ENCODE measurements at regions not wholly inside any gene's neighbourhood (a gene's known extent, or its start where the extent isn't known, plus 50 kb on each side); places are given as distances from the start of the nearest gene placed in this dataset.

- TF ChIP-seq POLR2A (IDR thresholded peaks at IDR 0.05; ENCODE audit: low read length) (no peak), GATA1 (IDR thresholded peaks at IDR 0.05; ENCODE audit: low read depth, low read length) (no peak)
Observed at GRCh38 chr12:131572626-131573025, 138.3 kb upstream of the SFSWAP start.
